PFSK-1 (cell line): ENCODE measurements at regions not wholly inside any gene's neighbourhood (a gene's known extent, or its start where the extent isn't known, plus 50 kb on each side); places are given as distances from the start of the nearest gene placed in this dataset.

ENCODE experiments used
- FOXP2 ChIP-seq: optimal IDR thresholded peaks from 2 replicates; pipeline ENCODE3; 2011; ENCODE audit warnings: borderline replicate concordance, control low read depth, inconsistent platforms; ENCODE audit not compliant: insufficient read depth; ENCODE audit errors: extremely low read length, extremely low read depth
- POLR2AphosphoS5 ChIP-seq: IDR thresholded peaks from 2 replicates; pipeline ENCODE4 v1.6.1; 2012; ENCODE audit warnings: low read depth, mild to moderate bottlenecking, control low read depth, low read length, moderate library complexity
- REST ChIP-seq, 2 experiments: IDR thresholded peaks; 2 replicates each; pipeline versions ENCODE4 v1.6.1 to v1.8.0; 2011 to 2012; ENCODE audit warnings: low read depth in 2 of 2, low read length in 2 of 2, control low read depth in 1 of 2, inconsistent platforms in 1 of 2, mild to moderate bottlenecking in 1 of 2, moderate library complexity in 1 of 2; ENCODE audit not compliant: insufficient read depth in 1 of 2
- SIN3A ChIP-seq: IDR thresholded peaks from 2 replicates; pipeline ENCODE4 v1.6.1; 2012; ENCODE audit warnings: mild to moderate bottlenecking, low read length, moderate library complexity, borderline replicate concordance; ENCODE audit not compliant: insufficient read depth
- TAF1 ChIP-seq: IDR thresholded peaks from 2 replicates; pipeline ENCODE4 v1.6.1; 2012; ENCODE audit warnings: low read length, control low read depth, borderline replicate concordance; ENCODE audit not compliant: insufficient read depth

GRCh38 chr5:163595932-163596607, 90.7 kb downstream of the MAT2B start:
- TF ChIP-seq REST (IDR thresholded peaks at IDR 0.05; ENCODE audit: insufficient read depth in 1 of 2, low read depth in 2 of 2, low read length in 2 of 2) (no peak), FOXP2 (no peak), SIN3A (no peak), POLR2AphosphoS5 (no peak), TAF1 (no peak)

- TF ChIP-seq REST (IDR thresholded peaks at IDR 0.05; ENCODE audit: insufficient read depth in 1 of 2, low read depth in 2 of 2, low read length in 2 of 2), result no peak
- no peak for TF ChIP-seq SIN3A
- no peak for TF ChIP-seq FOXP2
- no peak for TF ChIP-seq POLR2AphosphoS5
- TF ChIP-seq TAF1, result no peak
Observed at GRCh38 chr5:163596608-163597315, 91.3 kb downstream of the MAT2B start.

GRCh38 chr5:163604013-163604412, 98.6 kb downstream of the MAT2B start:
- no peak for TF ChIP-seq POLR2AphosphoS5
- no peak for TF ChIP-seq FOXP2
- TF ChIP-seq TAF1, result no peak
- TF ChIP-seq SIN3A, result no peak
- TF ChIP-seq REST (IDR thresholded peaks at IDR 0.05; ENCODE audit: insufficient read depth in 1 of 2, low read depth in 2 of 2, low read length in 2 of 2), result no peak

- TF ChIP-seq FOXP2 (no peak), REST (IDR thresholded peaks at IDR 0.05; ENCODE audit: insufficient read depth in 1 of 2, low read depth in 2 of 2, low read length in 2 of 2) (no peak), TAF1 (no peak), POLR2AphosphoS5 (no peak), SIN3A (no peak)
Observed at GRCh38 chr5:163607256-163607655, 101.8 kb downstream of the MAT2B start.
